HepG2 (cell line): ENCODE measurements at regions not wholly inside any gene's neighbourhood (a gene's known extent, or its start where the extent isn't known, plus 50 kb on each side); places are given as distances from the start of the nearest gene placed in this dataset.

ENCODE experiments used
- MTA3 ChIP-seq: sonication (generic); formaldehyde crosslinking; IDR thresholded peaks from 2 replicates; pipeline ENCODE4 v1.4.0; 2020; ENCODE audit warnings: missing genetic modification reagents
- PBX3 ChIP-seq: sonication (generic); formaldehyde crosslinking; IDR thresholded peaks from 2 replicates; pipeline ENCODE4 v1.8.1; 2023; ENCODE audit warnings: missing genetic modification reagents, inconsistent platforms, borderline replicate concordance
- ZNF883 ChIP-seq: sonication (generic); formaldehyde crosslinking; IDR thresholded peaks from 2 replicates; pipeline ENCODE4 v1.5.1; 2020; ENCODE audit warnings: mild to moderate bottlenecking, missing genetic modification reagents; ENCODE audit errors: not compliant biosample characterization
- TF ChIP-seq, protein P1 (sequence below): sonication (generic); formaldehyde crosslinking; IDR thresholded peaks from 2 replicates; pipeline ENCODE4 v1.5.0; 2020; ENCODE audit warnings: mild to moderate bottlenecking, missing genetic modification reagents, moderate library complexity

DNA sequence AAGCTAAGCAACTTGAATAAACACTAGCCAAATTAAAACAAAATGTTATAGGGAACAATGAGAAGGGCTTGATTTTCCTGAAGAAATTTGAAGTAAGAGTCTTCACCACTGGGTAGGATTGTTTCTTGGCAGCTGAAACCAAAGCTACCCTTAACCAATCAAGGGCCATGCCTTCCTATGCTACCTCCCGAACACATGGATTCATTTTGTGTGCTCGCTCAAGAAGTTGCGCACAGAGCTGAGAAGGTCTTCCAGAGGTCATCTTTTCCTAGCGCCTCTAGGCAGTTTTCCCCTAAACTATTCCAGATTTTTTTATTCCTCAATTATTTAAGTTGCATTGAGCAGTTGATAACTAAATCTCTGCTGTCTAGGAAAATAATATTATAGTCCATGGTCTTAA, 264.6 kb downstream of the RBM43 start:
- TF ChIP-seq ZNF883 (no peak), MTA3 (CRISPR knock-in tag) (no peak), PBX3 (CRISPR knock-in tag) (no peak)
- TF ChIP-seq, protein P1, sequence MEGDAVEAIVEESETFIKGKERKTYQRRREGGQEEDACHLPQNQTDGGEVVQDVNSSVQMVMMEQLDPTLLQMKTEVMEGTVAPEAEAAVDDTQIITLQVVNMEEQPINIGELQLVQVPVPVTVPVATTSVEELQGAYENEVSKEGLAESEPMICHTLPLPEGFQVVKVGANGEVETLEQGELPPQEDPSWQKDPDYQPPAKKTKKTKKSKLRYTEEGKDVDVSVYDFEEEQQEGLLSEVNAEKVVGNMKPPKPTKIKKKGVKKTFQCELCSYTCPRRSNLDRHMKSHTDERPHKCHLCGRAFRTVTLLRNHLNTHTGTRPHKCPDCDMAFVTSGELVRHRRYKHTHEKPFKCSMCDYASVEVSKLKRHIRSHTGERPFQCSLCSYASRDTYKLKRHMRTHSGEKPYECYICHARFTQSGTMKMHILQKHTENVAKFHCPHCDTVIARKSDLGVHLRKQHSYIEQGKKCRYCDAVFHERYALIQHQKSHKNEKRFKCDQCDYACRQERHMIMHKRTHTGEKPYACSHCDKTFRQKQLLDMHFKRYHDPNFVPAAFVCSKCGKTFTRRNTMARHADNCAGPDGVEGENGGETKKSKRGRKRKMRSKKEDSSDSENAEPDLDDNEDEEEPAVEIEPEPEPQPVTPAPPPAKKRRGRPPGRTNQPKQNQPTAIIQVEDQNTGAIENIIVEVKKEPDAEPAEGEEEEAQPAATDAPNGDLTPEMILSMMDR (CRISPR knock-in tag) = no peak
